Heart right ventricle (tissue), 16 donors: ENCODE measurements at regions not wholly inside any gene's neighbourhood (a gene's known extent, or its start where the extent isn't known, plus 50 kb on each side); places are given as distances from the start of the nearest gene placed in this dataset.

Source experiments
- ATAC-seq, 8 donors: fragments of 200-7000 bp; cut with Tn5 transposase; one replicate each; pipeline ENCODE4 v1.9.1; 2020; ENCODE audit warnings: mild to moderate bottlenecking in 8 of 8, moderate library complexity in 8 of 8, moderate number of reproducible peaks in 1 of 8
- DNase-seq, 2 donors: peaks; one replicate each; pipeline ENCODE4 v3.0.0-alpha.2; 2020
- H3K27ac ChIP-seq, 10 donors: fragments of 200-600 bp; sonication (generic) in 2 of 10; one replicate each; pipeline versions ENCODE4 v1.5.0 to v1.8.0; 2020 to 2022; ENCODE audit warnings: mild to moderate bottlenecking in 3 of 10
- H3K27me3 ChIP-seq, 7 donors: fragments of 200-600 bp; one replicate each; pipeline ENCODE4 v1.8.0; 2021 to 2022; ENCODE audit warnings: mild to moderate bottlenecking in 2 of 7
- H3K36me3 ChIP-seq, 9 donors: fragments of 200-600 bp; sonication (generic) in 1 of 9; one replicate each; pipeline versions ENCODE4 v1.5.0 to v1.8.0; 2020 to 2022; ENCODE audit warnings: mild to moderate bottlenecking in 2 of 9
- H3K4me1 ChIP-seq, 9 donors: fragments of 200-600 bp; sonication (generic) in 1 of 9; one replicate each; pipeline versions ENCODE4 v1.5.0 to v1.8.0; 2020 to 2022; ENCODE audit warnings: mild to moderate bottlenecking in 4 of 9
- H3K4me3 ChIP-seq, 10 donors: fragments of 200-600 bp; sonication (generic) in 2 of 10; one replicate each; pipeline versions ENCODE4 v1.5.0 to v1.8.0; 2020 to 2022; ENCODE audit warnings: mild to moderate bottlenecking in 7 of 10, moderate library complexity in 2 of 10
- H3K9me3 ChIP-seq, 11 donors: fragments of 200-600 bp in 10 of 11; sonication (generic) in 2 of 11; one replicate each; pipeline versions ENCODE4 v1.5.0 to v1.8.0; 2013 to 2022; ENCODE audit warnings: mild to moderate bottlenecking in 2 of 11, control low read depth in 1 of 11, moderate library complexity in 1 of 11
- CTCF ChIP-seq, 9 donors: fragments of 200-600 bp; sonication (generic) in 2 of 9; IDR thresholded peaks; one replicate each; pipeline versions ENCODE4 v1.5.0 to v1.8.0; 2021 to 2022; ENCODE audit warnings: antibody characterized with exemption in 9 of 9, mild to moderate bottlenecking in 5 of 9, moderate library complexity in 1 of 9
- WGBS, 2 donors: extraction: QIAGEN DNeasy Blood & Tissue Kit; methylation state at CpG; one replicate each; pipeline ENCODE4 v1.1.7; 2013; ENCODE audit warnings: inconsistent platforms in 1 of 2; 5-methylcytosine and 5-hydroxymethylcytosine counted together
- intact Hi-C, 10 donors: fragments of 100-400 bp; cut with DNase I; formaldehyde crosslinking; loops; one replicate each; pipeline versions ENCODE4 v1.11.1 to v1.14.2; 2022
- donor health status: Arrhythmogenic right ventricular cardiomyopathy.
- donor health status: ischemic (EF 13 %, LVEDD 7.1; RV severe dilation, severe dysfunction).
- donor health status: healthy with polysubstance abuse.
- donor health status: DM: no; HTN: yes; CAD: no.
- donor health status: DM: no; HTN: no; CAD: no.
- donor health status: ischemic (EF 25% LVEDD 6.9; RV normal size, moderate dysfunction).
- donor health status: ischemic (EF 25% LVEDD 5.7; RV mildly dilated, moderate dysfunction).
- donor health status: healthy.
- donor health status: DM: yes; HTN: yes; CAD: no.
- donor health status: Ischemic cardiomyopathy.
- donor health status: ischemic (EF 35%, LVEDD 5.7; RV mildly dilated, moderate dysfunction).
- donor health status: nonischemic (EF 11% LVEDD 7.7; RV severe dilation, severe dysfunction).
- donor health status: DM: yes; HTN: yes; CAD: no.
- donor health status: PGD.
- donor health status: ischemic (EF 29% LVEDD 5.4; RV normal size, mild dysfunction).
- donor health status: nonischemic (EF 23%, LVEDD 6.1; RV moderate dilation, normal function).

DNA sequence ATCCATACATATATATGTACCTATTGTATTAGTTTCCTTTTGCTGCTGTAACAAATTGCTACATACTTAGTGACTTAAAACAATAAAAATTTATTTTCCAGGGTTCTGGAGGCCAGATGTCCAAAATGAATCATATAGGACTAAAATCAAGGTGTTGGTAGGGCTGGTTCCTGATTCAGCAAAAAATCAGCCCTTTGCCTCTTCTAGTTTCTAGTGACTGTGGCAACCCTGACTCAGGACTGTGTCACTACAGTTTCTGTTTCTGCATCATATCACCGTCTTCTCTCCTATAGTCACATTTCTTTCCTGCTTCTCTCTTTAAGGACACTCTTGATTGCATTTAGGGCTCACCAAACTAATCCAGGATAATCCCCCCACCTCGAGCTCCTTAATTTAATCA, 386.3 kb upstream of the TBX3 start:
- ATAC-seq (no peak), DNase-seq (no peak)
- H3K27ac ChIP-seq, result no peak overlapping the region
- TF ChIP-seq CTCF (IDR thresholded peaks at IDR 0.05), result no peak
- peaks cover 0 to 6% (median 0%) of the 10 kb centered on the region in 7 donors for H3K27me3 ChIP-seq
- 67 to 86% methylated on average over 2 of the region's 2 CpGs for WGBS, 2 donors
- no peaks in the 10 kb centered on the region for H3K9me3 ChIP-seq
- H3K4me1 ChIP-seq, result no peaks in the 10 kb centered on the region
- intact Hi-C loops, result no loop called here
- no peak overlapping the region for H3K4me3 ChIP-seq
- H3K36me3 ChIP-seq, result no peaks in the 10 kb centered on the region

DNA sequence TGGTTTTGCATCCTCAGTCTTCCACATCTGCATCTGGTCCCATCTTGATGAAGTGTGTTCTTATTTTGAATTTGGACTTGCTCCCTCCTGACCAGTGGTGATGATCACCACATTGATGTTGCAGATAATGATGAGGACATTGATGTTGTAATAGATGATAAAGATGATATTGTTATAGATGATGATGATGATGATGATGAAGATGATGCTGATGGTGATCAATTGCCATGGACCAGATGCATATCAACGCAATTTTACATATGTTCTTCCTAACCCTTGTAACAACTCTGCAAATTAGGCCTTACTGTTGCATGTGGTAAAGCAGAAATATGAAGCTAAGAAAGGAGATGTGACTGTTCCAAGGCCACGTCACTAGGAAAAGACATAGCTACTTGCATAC, 380.3 kb upstream of the TBX3 start:
- ATAC-seq, result no peak
- no peak overlapping the region for H3K27ac ChIP-seq
- peaks cover 0 to 4% (median 0%) of the 10 kb centered on the region in 7 donors for H3K27me3 ChIP-seq
- intact Hi-C loops, result no loop called here
- no peak for TF ChIP-seq CTCF (IDR thresholded peaks at IDR 0.05)
- WGBS, 2 donors, result 96 to 98% methylated on average over 2 of the region's 2 CpGs
- no peak overlapping the region for H3K4me3 ChIP-seq
- no peaks in the 10 kb centered on the region for H3K4me1 ChIP-seq
- no peak for DNase-seq
- no peaks in the 10 kb centered on the region for H3K9me3 ChIP-seq
- no peaks in the 10 kb centered on the region for H3K36me3 ChIP-seq

GRCh38 chr12:115062741-115063140, 378.8 kb upstream of the TBX3 start:
- 78 to 80% methylated on average over 5 of the region's 5 CpGs for WGBS, 2 donors
- H3K4me3 ChIP-seq, result no peak overlapping the region
- H3K9me3 ChIP-seq, result no peaks in the 10 kb centered on the region
- H3K27ac ChIP-seq, result no peak overlapping the region
- intact Hi-C loops, result no loop called here
- ATAC-seq (no peak), DNase-seq (no peak)
- H3K4me1 ChIP-seq, result no peaks in the 10 kb centered on the region
- no peaks in the 10 kb centered on the region for H3K36me3 ChIP-seq
- H3K27me3 ChIP-seq, result peaks cover 0 to 4% (median 0%) of the 10 kb centered on the region in 7 donors
- TF ChIP-seq CTCF (IDR thresholded peaks at IDR 0.05), result no peak

- peaks cover 0 to 4% (median 0%) of the 10 kb centered on the region in 7 donors for H3K27me3 ChIP-seq
- H3K4me1 ChIP-seq, result no peaks in the 10 kb centered on the region
- ATAC-seq (no peak), DNase-seq (no peak)
- TF ChIP-seq CTCF (IDR thresholded peaks at IDR 0.05), result no peak
- H3K27ac ChIP-seq, result no peak overlapping the region
- WGBS, 2 donors, result 90 to 95% methylated on average over 6 of the region's 6 CpGs
- no peaks in the 10 kb centered on the region for H3K36me3 ChIP-seq
- no peaks in the 10 kb centered on the region for H3K9me3 ChIP-seq
- H3K4me3 ChIP-seq, result no peak overlapping the region
- intact Hi-C loops, result no loop called here
Observed at GRCh38 chr12:115060477-115061168, 376.6 kb upstream of the TBX3 start.
